ENCODE measurements at regions not wholly inside any gene's neighbourhood (a gene's known extent, or its start where the extent isn't known, plus 50 kb on each side); places are given as distances from the start of the nearest gene placed in this dataset.
"Not testable (repeated sequence)": the region's sequence is repeated elsewhere in the genome, so short reads cannot be mapped to it uniquely, and the experiment has no call there.

- TF ChIP-seq CTCF, POLR2A (IDR thresholded peaks at IDR 0.05): not testable (repeated sequence)
These were observed 55.3 kb upstream of the GARIN1A start for GRCh38 chr7:128616799-128617198.

Measured in vagina (tissue), 2 donors.